DMS153 treated with DMSO at 0.1 percent for 48 hours (cell line): ENCODE measurements at regions not wholly inside any gene's neighbourhood (a gene's known extent, or its start where the extent isn't known, plus 50 kb on each side); places are given as distances from the start of the nearest gene placed in this dataset.

Experiments
- DNase-seq: peaks from one replicate; lab custom pipeline; 2025; ENCODE audit not compliant: unreplicated experiment; lab: John Stamatoyannopoulos, UW

DNA sequence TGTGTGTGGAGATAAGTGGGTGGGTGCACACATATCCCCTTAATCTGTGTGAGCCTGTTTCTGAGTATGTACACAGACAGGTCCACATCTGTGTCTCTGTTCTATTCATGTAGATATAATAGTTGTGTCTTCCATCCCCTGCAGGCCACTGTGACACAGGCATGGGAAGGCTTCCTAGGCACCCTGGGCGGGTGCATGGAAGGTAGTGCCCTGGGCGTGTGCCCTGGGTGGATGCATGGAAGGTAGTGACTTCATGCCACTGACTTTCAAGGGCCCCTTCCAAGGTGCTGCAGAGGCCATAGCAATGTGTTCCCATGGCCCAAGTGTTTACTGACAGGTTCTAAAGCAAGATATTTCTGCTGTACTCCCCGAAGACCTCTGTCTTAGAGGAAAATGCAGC, 462.5 kb upstream of the HS6ST1 start:
- DNase-seq: no peak

DNA sequence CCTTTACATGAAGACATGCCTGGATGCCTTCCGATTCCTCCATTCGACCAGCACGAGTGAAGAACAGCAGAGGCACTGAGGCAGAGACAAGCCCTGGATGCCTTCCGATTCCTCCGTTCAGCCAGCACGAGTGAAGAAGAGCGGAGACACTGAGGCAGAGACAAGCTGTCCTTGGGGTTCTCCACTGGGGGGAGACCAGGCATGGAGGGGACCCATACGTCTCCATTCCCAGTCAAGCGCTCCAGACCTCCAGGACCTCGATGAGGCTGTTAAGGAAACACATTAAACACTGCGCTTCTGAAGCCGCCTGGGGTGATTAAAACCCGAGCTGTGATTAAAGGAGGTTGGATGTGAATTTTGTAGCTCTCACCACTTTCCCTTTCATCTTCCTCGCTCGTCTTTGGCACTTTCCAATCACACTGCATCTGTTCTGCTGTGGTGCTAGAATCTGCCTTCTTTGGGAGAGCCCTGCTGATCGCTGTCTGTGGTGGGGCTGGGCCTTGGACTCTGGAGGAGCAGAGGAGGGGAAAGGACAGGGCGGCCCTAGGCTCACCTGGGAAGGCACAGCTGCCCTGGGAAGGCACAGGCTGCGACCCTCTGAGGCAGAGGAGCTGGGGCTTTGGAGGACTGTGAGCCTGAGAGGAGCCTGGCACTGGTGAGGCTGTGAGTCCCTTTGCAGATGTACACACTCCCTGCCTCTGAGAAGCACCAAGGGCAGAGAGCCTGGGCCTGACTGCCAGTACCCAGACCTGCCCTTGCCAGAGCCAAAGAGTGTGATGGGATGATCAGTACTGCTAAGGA, 463.1 kb upstream of the HS6ST1 start:
- DNase-seq: no peak

DNA sequence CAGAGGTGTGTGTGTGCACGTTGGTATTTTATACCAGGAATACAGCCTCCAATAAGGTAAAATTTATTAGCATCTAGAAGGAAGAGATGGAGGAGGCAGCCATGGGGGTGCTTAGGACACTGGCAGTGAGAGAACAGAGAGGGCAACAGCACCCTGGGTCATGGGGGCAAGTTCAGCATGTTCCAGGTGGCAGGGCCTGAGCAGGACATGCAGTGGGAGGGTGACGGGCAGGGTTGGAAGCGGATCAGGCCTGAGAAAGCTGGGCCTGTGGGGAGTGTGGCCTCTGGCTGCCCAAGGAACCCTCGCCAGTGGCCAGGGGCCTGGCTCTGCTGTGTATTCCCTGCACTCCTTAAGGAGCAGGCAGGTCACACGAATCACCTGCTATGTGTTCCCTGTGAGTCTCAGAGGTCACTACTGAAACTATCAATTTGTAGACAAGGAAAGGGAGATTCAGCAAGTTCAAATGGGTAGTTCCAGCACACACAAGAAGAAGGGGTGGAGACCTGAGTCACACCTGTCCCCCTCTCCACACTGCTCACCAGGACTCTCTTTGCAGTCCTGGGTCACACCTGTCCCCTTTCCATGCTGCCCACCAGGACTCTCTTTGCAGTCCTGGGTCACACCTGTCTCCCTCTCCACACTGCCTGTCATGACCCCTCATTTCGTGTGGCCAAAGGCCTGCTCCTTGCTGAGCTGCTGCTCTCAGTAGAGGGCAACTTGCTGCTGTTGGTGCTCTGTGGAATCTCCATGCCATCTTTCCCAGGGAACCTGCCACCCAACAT, 463.9 kb upstream of the HS6ST1 start:
- DNase-seq: no peak

DNA sequence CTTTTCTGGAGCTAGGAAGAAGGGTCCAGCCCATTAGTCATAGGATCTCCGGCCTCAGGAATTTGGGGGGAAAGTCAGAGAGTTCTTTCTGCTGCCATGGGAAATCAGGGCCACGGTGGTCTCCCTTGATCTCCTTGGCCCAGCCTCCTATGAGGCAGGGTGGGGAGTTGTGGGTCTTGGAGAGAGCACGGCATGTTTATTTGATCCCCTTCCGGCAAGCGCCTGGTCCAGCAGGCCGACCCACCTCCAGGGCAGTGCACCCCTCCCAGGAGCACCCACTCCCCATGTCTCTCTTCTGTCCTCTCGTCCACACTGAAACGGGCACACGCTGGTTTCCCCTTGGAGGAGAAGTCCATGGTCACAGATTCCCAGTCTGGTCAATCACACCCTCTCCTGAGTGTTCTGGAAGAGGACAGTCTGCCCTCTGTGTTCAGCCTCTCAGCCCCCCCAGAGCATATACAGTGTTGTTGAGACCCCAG, 464.6 kb upstream of the HS6ST1 start:
- no peak for DNase-seq

DNA sequence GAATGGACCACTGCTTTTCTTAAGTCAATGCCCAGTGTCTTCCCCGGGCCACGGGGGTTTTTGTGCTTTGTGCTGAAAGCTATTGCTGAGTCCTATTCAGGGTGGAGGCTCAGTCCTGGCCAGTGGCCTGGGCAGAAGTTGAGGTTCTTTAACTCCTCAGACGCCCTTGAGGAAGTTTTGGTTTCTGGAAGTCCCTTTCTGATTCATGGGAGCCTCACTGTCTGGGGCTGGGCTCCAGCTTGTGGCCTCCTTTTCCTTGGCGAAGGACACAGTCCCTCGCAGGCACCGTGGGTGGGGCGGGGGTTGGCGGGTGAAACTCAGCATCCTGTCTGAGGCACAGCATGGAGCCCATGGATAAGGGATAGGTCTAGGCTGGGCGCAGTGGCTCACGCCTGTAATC, 465.2 kb upstream of the HS6ST1 start:
- no peak for DNase-seq

DNA sequence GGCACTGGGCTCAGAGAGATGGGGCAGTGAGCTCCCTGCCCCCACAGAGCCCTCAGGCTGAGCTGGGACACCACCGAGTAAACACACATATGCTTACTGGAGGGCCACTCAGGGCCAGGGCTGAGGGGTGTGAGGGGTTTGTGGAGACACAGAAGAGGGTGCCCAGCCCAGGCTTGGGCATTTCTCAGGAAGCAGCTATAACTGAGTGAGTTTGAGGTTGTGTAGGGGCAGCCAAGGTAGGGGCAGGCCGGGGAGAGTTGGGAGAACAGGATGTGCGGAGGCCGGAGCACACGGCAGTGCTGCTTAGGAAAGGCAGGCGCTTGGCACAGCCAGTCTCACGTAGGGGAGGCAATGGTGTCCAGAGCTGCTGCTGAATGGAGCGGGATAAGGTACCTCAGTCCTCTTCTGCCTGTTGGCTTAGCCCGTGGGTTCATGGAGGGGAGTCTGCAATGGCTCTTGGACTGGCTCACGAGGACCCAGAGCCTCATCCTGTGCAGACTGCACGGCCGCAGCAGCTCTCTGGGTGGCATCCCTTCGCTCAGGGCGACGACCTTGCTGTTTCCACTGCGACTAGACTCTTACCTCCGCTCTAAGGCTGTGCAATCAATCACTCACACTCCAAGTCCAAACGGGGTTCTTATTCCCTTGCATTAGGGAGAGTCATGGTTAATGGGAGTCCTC, 466.1 kb upstream of the HS6ST1 start:
- DNase-seq: no peak

DNA sequence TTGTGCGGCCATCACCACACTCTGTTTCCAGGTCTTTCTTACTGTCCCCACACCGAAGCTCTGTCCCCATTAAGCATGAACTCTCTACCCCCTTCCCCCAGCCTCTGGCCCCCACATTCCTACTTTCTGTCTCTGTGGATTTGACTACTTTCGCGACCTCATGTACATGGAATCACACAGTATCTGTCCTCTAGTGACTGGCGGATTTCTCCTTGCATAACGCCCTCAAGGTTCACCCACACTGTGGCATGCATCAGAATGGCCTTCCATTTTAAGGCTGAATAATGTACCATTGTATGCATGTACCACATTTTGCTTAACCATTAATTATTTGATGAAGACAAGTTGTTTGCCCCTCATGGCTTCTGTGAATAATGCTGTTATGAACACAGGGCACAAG, 467.6 kb upstream of the HS6ST1 start:
- DNase-seq: no peak

DNA sequence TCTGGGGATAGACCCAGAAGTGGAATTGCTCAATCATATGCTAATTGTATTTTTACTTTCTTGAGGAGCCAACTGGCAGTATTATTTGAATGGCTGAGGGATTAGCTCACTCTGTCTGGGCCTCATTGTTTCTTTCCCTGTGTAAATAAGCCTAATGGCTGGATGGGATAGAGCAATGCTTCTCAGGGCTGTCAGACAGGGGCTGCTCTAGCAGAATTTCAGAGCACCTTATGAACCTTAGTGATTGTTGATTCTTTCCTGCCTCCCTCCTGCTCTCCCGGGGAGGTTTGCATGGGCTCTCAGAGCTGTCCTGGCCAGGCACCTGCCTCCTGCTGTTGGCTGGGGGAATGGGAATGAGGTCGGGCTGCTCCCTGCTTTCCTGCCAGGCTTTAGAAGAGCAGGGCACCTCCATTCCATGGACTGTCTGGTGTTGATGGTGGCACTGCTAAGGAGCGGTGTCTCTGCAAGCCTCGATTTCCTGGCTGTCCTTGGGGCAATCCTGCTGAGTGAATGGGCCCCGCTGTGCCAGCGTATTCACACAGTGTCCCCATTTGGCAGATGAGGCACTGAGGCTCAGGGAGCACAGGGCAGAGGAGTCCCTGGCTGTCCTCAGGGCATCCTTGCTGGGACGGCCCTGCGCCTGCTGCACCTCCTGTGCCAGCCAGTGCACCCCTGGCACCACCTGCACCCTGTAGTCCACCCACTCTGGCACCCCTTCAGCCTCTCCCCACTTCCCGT, 468.2 kb upstream of the HS6ST1 start:
- DNase-seq: no peak

DNA sequence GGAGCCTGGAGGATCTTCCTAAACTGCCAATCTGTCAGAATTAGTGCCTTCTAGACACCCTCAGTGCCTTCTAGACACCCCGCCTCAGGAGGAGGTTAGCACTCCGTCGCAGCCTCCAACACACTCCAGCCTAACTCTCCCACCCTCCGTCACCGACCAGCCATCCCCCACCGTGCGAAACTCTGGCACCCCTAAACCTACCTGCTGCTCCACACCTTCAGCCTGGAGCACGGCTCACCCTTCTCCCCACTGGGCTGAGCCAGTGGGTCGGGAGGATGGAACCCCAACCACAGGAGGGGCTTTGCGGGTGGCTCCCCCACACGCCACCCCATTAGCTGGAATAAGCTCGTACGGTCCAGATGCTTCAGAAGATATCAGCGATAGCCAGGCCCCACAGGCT, 468.9 kb upstream of the HS6ST1 start:
- no peak for DNase-seq

DNA sequence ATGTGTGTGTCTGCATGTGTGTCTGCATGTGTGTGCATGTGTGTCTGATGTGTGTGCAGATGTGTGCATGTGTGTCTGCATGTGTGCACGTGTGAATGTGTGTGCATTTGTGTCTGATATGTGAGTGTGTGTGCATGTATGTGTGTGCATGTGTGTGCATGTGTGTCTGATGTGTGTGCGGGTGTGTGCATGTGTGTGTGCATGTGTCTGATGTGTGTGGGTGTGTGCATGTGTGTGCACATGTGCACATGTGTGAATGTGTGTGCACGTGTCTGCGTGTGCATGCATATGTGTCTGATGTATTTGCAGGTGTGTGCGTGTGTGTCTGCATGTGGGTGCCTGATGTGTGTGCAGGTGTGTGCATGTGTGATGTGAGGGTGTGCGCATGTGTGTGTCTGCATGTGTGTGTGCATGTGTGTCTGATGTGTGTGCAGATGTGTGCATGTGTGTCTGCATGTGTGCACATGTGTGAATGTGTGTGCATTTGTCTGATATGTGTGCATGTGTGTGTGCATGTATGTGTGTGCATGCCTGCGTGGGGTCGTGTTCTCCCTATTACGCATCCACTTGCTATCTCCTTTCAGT, 470.1 kb upstream of the HS6ST1 start:
- no peak for DNase-seq

DNA sequence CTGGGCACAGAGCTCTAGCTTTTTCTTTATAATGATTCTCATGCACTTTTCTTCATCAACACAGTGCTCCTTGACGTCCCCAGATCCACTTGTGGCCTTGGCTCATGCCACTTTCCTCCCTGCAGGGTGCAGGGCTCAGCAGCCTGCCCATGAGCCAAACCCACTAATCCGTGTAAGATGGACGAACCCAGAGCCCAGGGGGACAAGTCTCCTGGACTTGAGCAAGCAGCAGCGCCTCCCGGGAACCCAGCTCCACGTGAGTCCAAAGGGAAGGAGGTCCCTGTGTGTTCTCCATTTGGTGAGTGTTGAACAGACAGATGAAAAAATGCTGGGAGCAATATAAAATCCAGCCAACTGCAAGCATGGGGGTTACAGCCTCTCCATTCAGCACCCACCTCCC, 470.6 kb upstream of the HS6ST1 start:
- no peak for DNase-seq

DNA sequence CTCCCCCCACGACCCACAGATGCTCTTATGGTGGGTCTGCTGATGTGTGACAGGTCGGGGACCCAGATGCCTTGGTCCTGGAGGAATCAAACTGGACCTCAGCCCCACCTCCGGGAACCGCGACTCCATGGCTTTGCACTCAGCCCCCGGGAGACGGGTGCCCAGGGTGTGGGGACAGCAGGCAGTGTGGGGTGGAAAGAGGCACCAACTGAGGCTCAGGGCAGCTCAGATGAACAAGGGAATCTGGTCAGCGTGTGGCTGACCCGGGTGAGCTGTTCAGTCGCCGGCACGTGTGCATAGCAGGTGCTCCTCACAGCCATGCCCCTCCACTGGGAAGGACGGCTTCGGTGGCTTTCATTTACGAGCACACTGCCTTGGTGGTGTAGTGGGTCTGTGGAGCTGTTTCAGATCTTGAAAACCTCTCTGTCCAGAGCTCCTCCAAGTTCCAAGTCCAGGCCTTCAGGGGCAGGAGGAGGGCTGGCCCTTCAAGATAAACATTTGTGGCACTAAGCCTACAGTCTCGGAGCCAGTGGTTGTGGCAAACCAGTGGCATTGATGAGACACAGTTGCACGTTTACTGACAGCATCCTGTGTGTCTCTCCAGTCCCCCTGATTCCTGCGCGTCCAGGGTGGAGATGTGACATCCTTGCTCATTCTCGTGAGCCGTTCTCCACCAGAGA, 471.2 kb upstream of the HS6ST1 start:
- DNase-seq: no peak

DNA sequence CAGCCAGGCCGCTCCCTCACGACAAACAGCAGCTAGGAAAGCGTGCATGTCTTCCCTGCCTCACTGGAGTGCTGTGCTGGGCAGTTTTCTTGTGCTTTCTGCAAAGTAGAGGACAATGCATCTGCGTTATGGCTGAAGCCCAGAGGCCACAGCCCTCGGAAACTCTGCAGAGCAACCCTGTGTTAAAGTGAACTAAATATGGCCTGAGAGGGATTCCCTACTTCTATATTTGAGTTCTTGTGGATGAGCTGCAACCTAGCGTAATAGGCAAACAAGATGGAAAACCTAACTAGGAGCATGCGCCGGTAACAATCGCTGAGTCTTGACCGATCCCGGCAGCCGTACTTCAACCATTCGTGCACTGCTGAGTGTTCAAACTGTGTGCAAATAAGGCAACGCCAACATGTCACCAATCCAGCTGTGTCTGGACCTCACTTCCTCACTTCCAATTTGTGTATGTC, 471.9 kb upstream of the HS6ST1 start:
- no peak for DNase-seq

DNA sequence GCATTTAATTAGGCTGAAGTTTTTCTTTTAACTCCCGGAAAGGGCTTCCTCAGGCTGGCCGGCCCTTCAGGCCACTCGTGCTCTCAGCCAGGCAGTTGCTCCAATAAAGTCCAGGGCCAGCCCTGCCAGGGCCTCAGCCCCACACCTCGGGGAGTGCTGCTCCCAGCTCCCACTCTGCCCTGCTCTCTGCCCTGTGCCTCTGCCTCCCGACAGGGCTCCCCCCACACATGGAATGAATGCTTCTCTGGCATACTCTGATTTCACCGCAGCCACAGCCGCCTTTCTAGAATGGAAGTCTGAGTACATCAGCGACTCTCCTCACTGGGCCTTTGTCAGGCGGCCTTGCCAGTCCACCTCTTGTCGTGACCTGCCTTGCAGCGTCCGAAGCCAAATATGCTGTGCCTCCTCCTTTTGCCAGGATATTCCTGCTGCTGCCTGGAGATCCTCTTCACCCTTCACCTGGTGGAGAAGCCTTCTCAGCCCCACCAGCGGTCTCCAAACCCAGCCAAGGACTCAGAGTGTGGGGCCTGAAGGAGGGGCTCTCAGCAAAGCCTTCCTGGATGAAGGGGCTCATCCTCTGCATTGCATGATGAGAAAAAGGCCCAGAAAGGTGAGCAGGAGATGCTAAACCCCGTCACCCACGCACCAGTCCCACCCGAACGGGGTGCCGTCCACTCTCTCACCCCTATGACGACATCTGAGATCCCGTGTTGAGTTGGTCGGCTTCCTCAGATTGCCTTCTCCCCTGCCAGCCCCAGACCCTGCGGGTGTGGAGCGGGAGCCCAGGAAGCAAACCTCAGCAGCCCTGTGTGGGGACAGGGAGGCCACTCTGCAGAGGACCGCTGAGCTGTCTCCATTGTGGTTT, 472.7 kb upstream of the HS6ST1 start:
- no peak for DNase-seq

DNA sequence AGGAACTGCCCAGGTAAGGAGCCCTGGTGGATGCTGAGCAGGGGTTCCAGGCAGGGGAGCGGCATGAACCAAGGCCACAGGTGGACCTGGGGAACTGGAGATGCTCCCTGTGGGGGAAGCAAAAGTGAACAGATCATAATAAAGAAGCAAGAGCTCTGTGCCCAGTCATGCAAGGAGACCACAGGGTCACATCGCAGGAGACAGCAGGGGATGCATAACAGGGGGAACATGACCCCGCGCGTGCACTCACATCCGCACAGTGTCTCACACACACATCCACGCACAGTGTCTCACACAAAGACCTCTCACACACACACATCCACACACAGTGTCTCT, 473.3 kb upstream of the HS6ST1 start:
- DNase-seq: no peak

DNA sequence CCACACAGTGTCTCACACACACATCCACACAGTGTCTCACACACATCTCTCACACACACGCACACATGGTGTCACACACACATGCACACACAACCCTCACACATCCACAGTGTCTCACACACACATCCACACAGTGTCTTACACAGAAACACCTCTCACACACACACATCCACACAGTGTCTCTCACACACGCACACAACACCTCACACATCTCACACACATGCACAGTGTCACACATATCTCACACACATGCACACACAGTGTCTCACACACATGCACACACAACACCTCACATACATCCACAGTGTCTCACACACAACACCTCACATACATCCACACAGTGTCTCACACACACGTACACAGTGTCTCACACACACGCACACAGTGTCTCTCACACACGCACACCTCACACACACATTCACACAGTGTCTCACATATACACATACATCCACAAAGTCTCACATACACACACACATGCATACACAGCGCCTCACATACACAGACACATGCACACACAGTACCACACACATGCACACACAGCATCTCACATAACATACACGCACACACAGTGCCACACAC, 473.9 kb upstream of the HS6ST1 start:
- no peak for DNase-seq

DNA sequence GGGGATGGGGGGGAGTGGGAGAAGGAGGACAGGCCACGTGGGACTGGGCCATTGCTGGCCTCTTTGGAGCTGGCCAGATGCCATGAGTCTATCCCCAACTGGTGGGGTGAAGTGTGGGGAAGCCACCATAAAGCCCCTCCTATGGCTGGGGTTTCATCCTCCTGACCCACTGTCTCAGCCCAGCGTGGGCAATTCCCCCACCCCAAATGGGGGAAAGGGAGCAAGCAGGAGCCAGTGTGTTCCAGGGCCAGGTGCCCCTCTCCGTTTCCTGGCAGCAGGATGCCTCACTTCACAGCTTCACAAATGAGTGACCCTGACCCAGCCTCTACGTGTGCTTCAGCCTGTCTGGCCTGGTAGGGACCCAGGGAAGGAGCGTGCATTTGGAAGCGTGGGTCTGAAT, 474.7 kb upstream of the HS6ST1 start:
- no peak for DNase-seq

DNA sequence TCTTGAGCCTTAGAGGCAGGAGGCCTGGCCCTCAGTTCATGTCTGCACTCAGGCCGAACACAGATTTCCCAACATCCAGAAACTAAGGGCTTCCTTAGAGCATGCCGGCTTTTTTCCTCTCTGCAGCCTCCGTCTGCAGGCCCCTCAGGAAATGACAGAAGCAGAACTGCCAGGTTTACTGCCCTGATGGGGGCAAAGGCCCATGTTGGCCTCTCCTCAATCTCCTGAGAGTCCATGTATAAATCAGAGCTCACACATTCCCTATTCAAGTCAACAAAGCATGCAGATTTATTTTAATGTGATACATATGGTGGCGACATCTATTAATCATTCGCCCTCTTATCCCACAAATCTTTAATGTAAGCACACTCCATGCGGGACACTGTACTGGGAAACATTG, 475.6 kb upstream of the HS6ST1 start:
- no peak for DNase-seq

DNA sequence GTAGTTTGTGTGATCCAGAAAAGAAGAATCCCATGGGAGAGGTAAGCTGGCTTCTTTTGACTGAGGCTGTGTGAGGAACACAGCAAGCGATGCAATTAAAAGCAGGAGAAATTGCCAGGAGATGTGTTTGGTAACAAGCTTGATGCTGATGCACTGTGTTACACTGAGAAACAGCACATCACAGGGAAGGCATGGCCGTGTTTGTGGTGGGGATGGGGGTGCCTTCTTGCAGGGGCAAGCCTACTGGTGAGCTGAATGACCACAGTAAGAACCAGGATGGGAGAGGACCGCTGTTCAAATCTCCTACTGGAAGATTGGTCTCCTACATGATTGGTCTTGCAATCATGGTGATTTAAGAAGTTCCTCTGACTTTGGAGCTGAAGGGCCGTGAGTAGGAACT, 477.7 kb upstream of the HS6ST1 start:
- no peak for DNase-seq
